ENCODE measurements at regions not wholly inside any gene's neighbourhood (a gene's known extent, or its start where the extent isn't known, plus 50 kb on each side); places are given as distances from the start of the nearest gene placed in this dataset.

DNA sequence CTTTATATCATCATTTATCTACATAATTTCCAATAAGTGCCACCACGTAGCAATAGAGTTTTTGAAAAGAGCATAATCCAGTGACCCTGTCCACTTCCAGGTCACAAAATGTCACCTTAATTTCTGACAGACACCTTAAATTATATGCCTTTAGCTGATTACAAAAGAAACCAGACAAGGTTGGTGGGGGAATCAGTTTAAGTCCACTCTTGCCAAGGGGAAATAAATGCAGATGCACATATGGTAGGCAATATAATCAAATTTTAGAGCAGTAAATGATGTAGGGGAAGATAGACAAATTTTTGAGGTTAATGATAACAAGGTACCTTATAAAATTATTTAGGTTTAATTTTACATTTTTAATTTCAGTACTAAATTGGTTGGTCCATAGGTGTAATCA lies 253.5 kb downstream of the ZIC1 start (continued):
- TF ChIP-seq SUPT20H (IDR thresholded peaks at IDR 0.05; ENCODE audit: borderline replicate concordance, control insufficient read depth, low read depth, low read length): no peak
- TF ChIP-seq, protein P1, sequence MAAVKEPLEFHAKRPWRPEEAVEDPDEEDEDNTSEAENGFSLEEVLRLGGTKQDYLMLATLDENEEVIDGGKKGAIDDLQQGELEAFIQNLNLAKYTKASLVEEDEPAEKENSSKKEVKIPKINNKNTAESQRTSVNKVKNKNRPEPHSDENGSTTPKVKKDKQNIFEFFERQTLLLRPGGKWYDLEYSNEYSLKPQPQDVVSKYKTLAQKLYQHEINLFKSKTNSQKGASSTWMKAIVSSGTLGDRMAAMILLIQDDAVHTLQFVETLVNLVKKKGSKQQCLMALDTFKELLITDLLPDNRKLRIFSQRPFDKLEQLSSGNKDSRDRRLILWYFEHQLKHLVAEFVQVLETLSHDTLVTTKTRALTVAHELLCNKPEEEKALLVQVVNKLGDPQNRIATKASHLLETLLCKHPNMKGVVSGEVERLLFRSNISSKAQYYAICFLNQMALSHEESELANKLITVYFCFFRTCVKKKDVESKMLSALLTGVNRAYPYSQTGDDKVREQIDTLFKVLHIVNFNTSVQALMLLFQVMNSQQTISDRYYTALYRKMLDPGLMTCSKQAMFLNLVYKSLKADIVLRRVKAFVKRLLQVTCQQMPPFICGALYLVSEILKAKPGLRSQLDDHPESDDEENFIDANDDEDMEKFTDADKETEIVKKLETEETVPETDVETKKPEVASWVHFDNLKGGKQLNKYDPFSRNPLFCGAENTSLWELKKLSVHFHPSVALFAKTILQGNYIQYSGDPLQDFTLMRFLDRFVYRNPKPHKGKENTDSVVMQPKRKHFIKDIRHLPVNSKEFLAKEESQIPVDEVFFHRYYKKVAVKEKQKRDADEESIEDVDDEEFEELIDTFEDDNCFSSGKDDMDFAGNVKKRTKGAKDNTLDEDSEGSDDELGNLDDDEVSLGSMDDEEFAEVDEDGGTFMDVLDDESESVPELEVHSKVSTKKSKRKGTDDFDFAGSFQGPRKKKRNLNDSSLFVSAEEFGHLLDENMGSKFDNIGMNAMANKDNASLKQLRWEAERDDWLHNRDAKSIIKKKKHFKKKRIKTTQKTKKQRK (IDR thresholded peaks at IDR 0.05; ENCODE audit: low read depth, low read length): no peak
- TF ChIP-seq MEF2A (IDR thresholded peaks at IDR 0.05; ENCODE audit: insufficient read depth, low read depth, low read length): no peak
- no peak for TF ChIP-seq HDAC2 (IDR thresholded peaks at IDR 0.05)
- TF ChIP-seq HDGF (IDR thresholded peaks at IDR 0.05): no peak
- no peak for TF ChIP-seq SMAD1 (IDR thresholded peaks at IDR 0.05; ENCODE audit: low read depth, partially characterized antibody)
- TF ChIP-seq CBFB (IDR thresholded peaks at IDR 0.05; ENCODE audit: low read depth): no peak
- TF ChIP-seq JUND (IDR thresholded peaks at IDR 0.05; ENCODE audit: low read depth, low read length): no peak
- no peak for TF ChIP-seq ZNF24 (IDR thresholded peaks at IDR 0.05)
- TF ChIP-seq YY1 (IDR thresholded peaks at IDR 0.05; ENCODE audit: low read depth, low read length): no peak

DNA sequence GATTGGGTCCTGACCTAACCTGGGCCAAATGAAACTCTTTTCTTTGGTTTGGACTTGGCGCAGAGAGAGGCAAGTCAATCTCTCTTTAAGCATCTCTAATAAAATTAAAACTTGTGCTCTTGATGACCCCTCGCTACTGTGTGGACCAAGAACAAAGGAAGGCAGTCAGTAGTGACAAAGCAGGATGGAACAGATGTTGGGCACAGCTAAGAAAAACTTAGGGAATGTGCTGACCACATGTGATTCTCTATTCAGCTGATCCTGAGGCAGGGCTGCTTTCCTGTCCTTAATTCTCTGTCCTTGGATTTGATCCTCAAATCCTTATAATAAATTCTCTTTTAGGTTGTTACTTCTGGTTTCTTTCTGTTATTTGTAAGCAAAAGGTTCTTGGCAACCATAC lies 259.9 kb downstream of the ZIC1 start:
- intact Hi-C loops (cut with micrococcal nuclease; ENCODE audit: unreplicated experiment): no loop called here
- WGBS (ENCODE audit: insufficient coverage, insufficient replicate concordance, low lambda C conversion rate, missing lambda C conversion rate): 47% methylated on average over 2 of the region's 2 CpGs
- Histone ChIP-seq H2AFZ (ENCODE audit: control insufficient read depth, low read depth, low read length) (no peak overlapping the region), H3K4me3 (no peak overlapping the region), H3K27me3 (replicated peaks in 1 of 2; ENCODE audit: control insufficient read depth in 2 of 2, insufficient read depth in 2 of 2, low read length in 1 of 2) (no peaks in the 10 kb centered on the region), H3K36me3 (ENCODE audit: control insufficient read depth in 2 of 2, insufficient read depth in 2 of 2, low read length in 1 of 2) (no peaks in the 10 kb centered on the region), H3K4me1 (ENCODE audit: control insufficient read depth, insufficient read depth, low read length) (no peaks in the 10 kb centered on the region), H3K79me2 (ENCODE audit: control insufficient read depth, insufficient read depth, low read length) (no peaks in the 10 kb centered on the region), H3K9ac (ENCODE audit: control insufficient read depth, insufficient read depth, low read length) (no peak overlapping the region), H4K20me1 (ENCODE audit: control insufficient read depth, insufficient read depth) (no peaks in the 10 kb centered on the region), H3K27ac (ENCODE audit: control insufficient read depth, insufficient read depth) (no peak overlapping the region), H3K4me2 (ENCODE audit: control insufficient read depth, insufficient read depth) (no peak overlapping the region), H3K9me3 (replicated peaks; ENCODE audit: control insufficient read depth, insufficient read depth, low read length) (no peaks in the 10 kb centered on the region)
- no TSS peak for BruUV-seq (replicated peaks)
- in situ Hi-C loops (cut with MboI): no loop called here
- ATAC-seq (no peak), FAIRE-seq (no peak), DNase-seq (ENCODE audit: low read depth, low spot score) (no peak)
- CTCF ChIA-PET: no interaction called here
- SMC1A ChIA-PET (ENCODE audit: uncharacterized antibody, unreplicated experiment): interaction anchor here (0.6 to 6.8 kb wide), 2 partner anchors 12 to 132 kb away, joined by 3 to 32 read pairs; no protein-coding TSS in a partner anchor
- RAD21 ChIA-PET (ENCODE audit: unreplicated experiment): no interaction called here
- POLR2A ChIA-PET: interaction anchor here (0.6 to 0.7 kb wide), 2 partner anchors 24 to 277 kb away, joined by 3 read pairs; no protein-coding TSS in a partner anchor
- TF ChIP-seq, protein P1 (IDR thresholded peaks at IDR 0.05; ENCODE audit: low read depth, low read length): no peak
- TF ChIP-seq MEF2A (IDR thresholded peaks at IDR 0.05; ENCODE audit: insufficient read depth, low read depth, low read length) (no peak), ESRRA (IDR thresholded peaks at IDR 0.05; ENCODE audit: low read length) (no peak), BCL11A (IDR thresholded peaks at IDR 0.05; ENCODE audit: low read depth, low read length) (no peak), JUNB (IDR thresholded peaks at IDR 0.05) (no peak)
- TF ChIP-seq, protein P2, sequence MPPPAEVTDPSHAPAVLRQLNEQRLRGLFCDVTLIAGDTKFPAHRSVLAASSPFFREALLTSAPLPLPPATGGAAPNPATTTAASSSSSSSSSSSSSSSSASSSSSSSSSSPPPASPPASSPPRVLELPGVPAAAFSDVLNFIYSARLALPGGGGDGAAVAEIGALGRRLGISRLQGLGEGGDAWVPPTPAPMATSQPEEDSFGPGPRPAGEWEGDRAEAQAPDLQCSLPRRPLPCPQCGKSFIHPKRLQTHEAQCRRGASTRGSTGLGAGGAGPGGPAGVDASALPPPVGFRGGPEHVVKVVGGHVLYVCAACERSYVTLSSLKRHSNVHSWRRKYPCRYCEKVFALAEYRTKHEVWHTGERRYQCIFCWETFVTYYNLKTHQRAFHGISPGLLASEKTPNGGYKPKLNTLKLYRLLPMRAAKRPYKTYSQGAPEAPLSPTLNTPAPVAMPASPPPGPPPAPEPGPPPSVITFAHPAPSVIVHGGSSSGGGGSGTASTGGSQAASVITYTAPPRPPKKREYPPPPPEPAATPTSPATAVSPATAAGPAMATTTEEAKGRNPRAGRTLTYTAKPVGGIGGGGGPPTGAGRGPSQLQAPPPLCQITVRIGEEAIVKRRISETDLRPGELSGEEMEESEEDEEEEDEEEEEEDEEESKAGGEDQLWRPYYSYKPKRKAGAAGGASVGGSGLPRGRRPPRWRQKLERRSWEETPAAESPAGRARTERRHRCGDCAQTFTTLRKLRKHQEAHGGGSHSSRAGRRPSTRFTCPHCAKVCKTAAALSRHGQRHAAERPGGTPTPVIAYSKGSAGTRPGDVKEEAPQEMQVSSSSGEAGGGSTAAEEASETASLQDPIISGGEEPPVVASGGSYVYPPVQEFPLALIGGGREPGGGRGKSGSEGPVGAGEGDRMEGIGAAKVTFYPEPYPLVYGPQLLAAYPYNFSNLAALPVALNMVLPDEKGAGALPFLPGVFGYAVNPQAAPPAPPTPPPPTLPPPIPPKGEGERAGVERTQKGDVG (CRISPR knock-in tag; IDR thresholded peaks at IDR 0.05): no peak
